ENCODE measurements at regions not wholly inside any gene's neighbourhood (a gene's known extent, or its start where the extent isn't known, plus 50 kb on each side); places are given as distances from the start of the nearest gene placed in this dataset.
A peak's percentile ranks its signal among the peaks of the same experiment; 100 is the strongest.

DNA sequence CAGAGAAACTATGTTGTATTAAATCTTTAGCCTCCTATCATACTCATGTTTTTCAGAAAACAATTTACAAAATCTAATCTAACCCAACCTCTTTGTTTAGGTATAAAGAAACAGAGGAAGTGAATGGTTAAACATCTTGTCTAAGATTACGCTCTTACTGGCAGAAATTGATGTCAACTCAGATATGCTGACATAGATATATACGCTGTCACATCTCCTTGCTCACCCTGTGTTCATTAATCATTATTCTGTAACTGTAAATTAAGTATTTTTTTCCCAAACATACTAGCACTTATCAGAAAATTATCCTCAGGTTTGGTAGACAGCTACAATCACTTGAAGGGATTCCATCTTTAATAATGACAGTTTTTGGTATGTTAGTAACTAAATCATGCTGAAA, 1127.6 kb upstream of the SEL1L start:
- FAIRE-seq: no peak
- DNase-seq: no peak

DNA sequence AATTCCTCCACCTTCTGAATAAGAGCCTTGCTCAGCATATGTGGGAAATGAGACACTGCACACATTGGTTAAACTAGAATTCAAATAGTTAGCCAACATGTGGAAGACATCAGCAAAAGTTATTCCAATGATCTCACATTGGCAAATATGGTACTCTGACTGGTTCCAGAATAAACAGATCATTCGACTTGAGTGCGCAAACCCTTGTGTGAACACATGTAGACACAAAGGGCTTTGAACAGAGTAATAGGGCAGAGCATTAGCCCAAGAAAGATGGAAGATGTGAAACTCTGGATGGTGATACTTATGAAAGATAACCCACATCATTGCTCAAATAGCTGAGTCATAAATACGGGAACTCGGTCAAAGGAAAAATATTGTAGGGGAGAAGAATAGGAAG, 1133.4 kb upstream of the SEL1L start:
- Histone ChIP-seq H3K27me3 (ENCODE audit: control insufficient read depth, insufficient read depth, low read length) (no peaks in the 10 kb centered on the region), H3K4me3 (ENCODE audit: low read length in 3 of 3) (no peak overlapping the region), H3K27ac (ENCODE audit: low read depth in 2 of 2, low read length in 2 of 2) (no peak overlapping the region), H3K9ac (ENCODE audit: low read length in 3 of 3) (no peak overlapping the region), H3K9me3 (ENCODE audit: control insufficient read depth in 2 of 3, insufficient read depth in 1 of 3, low read length in 3 of 3) (no peaks in the 10 kb centered on the region), H3K4me1 (ENCODE audit: control insufficient read depth in 2 of 3, insufficient read depth in 2 of 3, low read depth in 1 of 3, low read length in 3 of 3) (no peaks in the 10 kb centered on the region), H3K36me3 (ENCODE audit: control insufficient read depth in 2 of 3, insufficient read depth in 3 of 3, low read length in 3 of 3) (no peaks in the 10 kb centered on the region)
- DNase-seq (no peak), FAIRE-seq (no peak)
- TF ChIP-seq, protein P1, sequence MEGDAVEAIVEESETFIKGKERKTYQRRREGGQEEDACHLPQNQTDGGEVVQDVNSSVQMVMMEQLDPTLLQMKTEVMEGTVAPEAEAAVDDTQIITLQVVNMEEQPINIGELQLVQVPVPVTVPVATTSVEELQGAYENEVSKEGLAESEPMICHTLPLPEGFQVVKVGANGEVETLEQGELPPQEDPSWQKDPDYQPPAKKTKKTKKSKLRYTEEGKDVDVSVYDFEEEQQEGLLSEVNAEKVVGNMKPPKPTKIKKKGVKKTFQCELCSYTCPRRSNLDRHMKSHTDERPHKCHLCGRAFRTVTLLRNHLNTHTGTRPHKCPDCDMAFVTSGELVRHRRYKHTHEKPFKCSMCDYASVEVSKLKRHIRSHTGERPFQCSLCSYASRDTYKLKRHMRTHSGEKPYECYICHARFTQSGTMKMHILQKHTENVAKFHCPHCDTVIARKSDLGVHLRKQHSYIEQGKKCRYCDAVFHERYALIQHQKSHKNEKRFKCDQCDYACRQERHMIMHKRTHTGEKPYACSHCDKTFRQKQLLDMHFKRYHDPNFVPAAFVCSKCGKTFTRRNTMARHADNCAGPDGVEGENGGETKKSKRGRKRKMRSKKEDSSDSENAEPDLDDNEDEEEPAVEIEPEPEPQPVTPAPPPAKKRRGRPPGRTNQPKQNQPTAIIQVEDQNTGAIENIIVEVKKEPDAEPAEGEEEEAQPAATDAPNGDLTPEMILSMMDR (IDR thresholded peaks at IDR 0.05; ENCODE audit: borderline replicate concordance, extremely low read depth, insufficient read depth): no peak
- intact Hi-C loops (cut with DNase I): no loop called here

More for the DNA sequence above, 1127.6 kb upstream of the SEL1L start:
- no peak overlapping the region for H3K9ac ChIP-seq (ENCODE audit: low read length in 3 of 3)
- H3K4me3 ChIP-seq (ENCODE audit: low read length in 3 of 3): no peak overlapping the region
- H3K27me3 ChIP-seq (ENCODE audit: control insufficient read depth, insufficient read depth, low read length): no peaks in the 10 kb centered on the region
- no peak overlapping the region for H3K27ac ChIP-seq (ENCODE audit: low read depth in 2 of 2, low read length in 2 of 2)
- intact Hi-C loops (cut with DNase I): no loop called here
- no peaks in the 10 kb centered on the region for H3K4me1 ChIP-seq (ENCODE audit: control insufficient read depth in 2 of 3, insufficient read depth in 2 of 3, low read depth in 1 of 3, low read length in 3 of 3)
- H3K9me3 ChIP-seq (ENCODE audit: control insufficient read depth in 2 of 3, insufficient read depth in 1 of 3, low read length in 3 of 3): no peaks in the 10 kb centered on the region
- H3K36me3 ChIP-seq (ENCODE audit: control insufficient read depth in 2 of 3, insufficient read depth in 3 of 3, low read length in 3 of 3): no peaks in the 10 kb centered on the region
- TF ChIP-seq, protein P1 (IDR thresholded peaks at IDR 0.05; ENCODE audit: borderline replicate concordance, extremely low read depth, insufficient read depth): no peak

DNA sequence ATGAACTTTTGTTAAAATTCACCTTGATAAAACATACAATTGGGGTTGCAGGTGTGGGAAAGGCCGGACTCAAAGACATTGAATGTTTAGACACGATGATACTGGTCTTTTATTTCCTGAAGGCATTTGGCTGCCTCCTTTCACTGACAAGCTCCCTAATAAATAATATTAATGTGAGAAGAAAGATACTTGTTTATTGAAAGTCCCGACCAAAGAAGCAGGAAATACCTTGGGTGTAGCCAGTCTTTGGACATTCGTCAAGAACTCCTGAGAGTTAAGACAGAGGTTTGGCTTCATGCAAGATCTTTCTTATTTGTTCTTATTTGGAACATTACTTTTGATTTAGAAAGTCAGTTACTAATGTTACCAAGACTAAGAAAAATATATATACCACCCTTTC, 1133.8 kb upstream of the SEL1L start:
- H3K9ac ChIP-seq (ENCODE audit: low read length in 3 of 3): no peak overlapping the region
- intact Hi-C loops (cut with DNase I): no loop called here
- no peaks in the 10 kb centered on the region for H3K36me3 ChIP-seq (ENCODE audit: control insufficient read depth in 2 of 3, insufficient read depth in 3 of 3, low read length in 3 of 3)
- peak in 1 of 5 donors; percentile 21 for DNase-seq
- H3K9me3 ChIP-seq (ENCODE audit: control insufficient read depth in 2 of 3, insufficient read depth in 1 of 3, low read length in 3 of 3): no peaks in the 10 kb centered on the region
- H3K4me3 ChIP-seq (ENCODE audit: low read length in 3 of 3): no peak overlapping the region
- no peaks in the 10 kb centered on the region for H3K4me1 ChIP-seq (ENCODE audit: control insufficient read depth in 2 of 3, insufficient read depth in 2 of 3, low read depth in 1 of 3, low read length in 3 of 3)
- TF ChIP-seq, protein P1 (IDR thresholded peaks at IDR 0.05; ENCODE audit: borderline replicate concordance, extremely low read depth, insufficient read depth): no peak
- H3K27ac ChIP-seq (ENCODE audit: low read depth in 2 of 2, low read length in 2 of 2): no peak overlapping the region
- FAIRE-seq: no peak
- no peaks in the 10 kb centered on the region for H3K27me3 ChIP-seq (ENCODE audit: control insufficient read depth, insufficient read depth, low read length)

DNA sequence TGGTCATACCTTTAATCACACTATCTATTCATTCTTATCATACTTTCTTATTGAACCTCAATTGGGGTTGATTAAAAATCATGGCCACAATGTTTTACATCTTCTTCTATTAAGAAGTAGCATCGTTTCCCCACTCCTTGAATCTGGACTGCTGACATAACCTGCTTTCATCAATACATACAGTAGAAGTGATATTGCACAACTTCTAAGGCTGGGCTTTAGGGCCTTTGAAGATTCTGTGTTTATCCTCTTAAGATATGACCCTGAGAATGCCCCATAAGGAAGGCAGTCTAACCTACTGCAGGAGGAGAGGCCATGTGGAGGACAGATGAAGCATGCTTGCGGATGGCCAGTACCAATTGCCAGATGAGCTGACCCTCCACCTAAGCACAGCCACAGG, 1142.8 kb upstream of the SEL1L start:
- Histone ChIP-seq H3K27ac (ENCODE audit: low read depth in 2 of 2, low read length in 2 of 2) (no peak overlapping the region), H3K9ac (ENCODE audit: low read length in 3 of 3) (no peak overlapping the region), H3K4me1 (ENCODE audit: control insufficient read depth in 2 of 3, insufficient read depth in 2 of 3, low read depth in 1 of 3, low read length in 3 of 3) (no peaks in the 10 kb centered on the region), H3K9me3 (ENCODE audit: control insufficient read depth in 2 of 3, insufficient read depth in 1 of 3, low read length in 3 of 3) (no peaks in the 10 kb centered on the region), H3K4me3 (ENCODE audit: low read length in 3 of 3) (no peak overlapping the region), H3K36me3 (ENCODE audit: control insufficient read depth in 2 of 3, insufficient read depth in 3 of 3, low read length in 3 of 3) (no peaks in the 10 kb centered on the region), H3K27me3 (ENCODE audit: control insufficient read depth, insufficient read depth, low read length) (no peaks in the 10 kb centered on the region)
- FAIRE-seq (no peak), DNase-seq (no peak)
- intact Hi-C loops (cut with DNase I): no loop called here
- TF ChIP-seq, protein P1 (IDR thresholded peaks at IDR 0.05; ENCODE audit: borderline replicate concordance, extremely low read depth, insufficient read depth): no peak

Data from kidney (tissue), 13 donors.